ENCODE measurements at regions not wholly inside any gene's neighbourhood (a gene's known extent, or its start where the extent isn't known, plus 50 kb on each side); places are given as distances from the start of the nearest gene placed in this dataset.

DNA sequence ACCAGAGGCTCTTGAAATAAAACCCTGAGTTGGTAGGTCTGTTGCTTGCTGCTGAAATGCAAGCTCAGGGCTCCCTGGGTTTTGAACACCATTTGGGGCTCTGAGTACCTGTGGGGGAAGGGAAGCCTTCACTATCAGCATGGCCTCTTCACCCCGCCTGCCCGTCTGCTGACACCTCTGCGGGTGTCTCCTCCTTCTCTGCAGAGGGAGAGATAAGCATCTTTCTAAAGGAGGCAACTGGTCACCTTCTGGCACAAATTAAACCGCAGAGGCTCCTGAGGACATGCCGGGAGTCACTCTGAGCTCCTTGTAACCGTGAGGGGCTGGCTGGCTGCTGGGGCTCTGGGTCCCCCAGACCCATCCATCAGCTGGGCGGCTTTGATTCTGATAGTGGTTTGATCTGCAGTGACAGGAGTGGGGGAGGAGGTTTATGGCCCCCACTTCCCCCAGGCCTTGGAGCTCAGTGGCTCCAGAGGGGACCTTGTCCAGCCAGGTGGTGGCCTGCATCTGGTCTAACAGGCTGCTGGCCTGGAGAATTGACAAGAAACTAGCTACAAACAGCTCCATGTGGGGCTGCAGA, 123.5 kb downstream of the IRF8 start:
- no peak overlapping the region for H3K27ac ChIP-seq (replicated peaks)
- no peaks in the 10 kb centered on the region for H3K27me3 ChIP-seq (ENCODE audit: insufficient read depth, poor library complexity, severe bottlenecking)
- H3K4me3 ChIP-seq (replicated peaks; ENCODE audit: insufficient read depth, low read length), result no peak overlapping the region
- no peak for TF ChIP-seq GABPA (IDR thresholded peaks at IDR 0.05; ENCODE audit: low read depth)
- TF ChIP-seq SPI1 (IDR thresholded peaks at IDR 0.05; ENCODE audit: borderline replicate concordance, low read depth), result no peak
- TF ChIP-seq POLR2AphosphoS5 (IDR thresholded peaks at IDR 0.05; ENCODE audit: low read depth), result no peak
- TF ChIP-seq, protein P1, sequence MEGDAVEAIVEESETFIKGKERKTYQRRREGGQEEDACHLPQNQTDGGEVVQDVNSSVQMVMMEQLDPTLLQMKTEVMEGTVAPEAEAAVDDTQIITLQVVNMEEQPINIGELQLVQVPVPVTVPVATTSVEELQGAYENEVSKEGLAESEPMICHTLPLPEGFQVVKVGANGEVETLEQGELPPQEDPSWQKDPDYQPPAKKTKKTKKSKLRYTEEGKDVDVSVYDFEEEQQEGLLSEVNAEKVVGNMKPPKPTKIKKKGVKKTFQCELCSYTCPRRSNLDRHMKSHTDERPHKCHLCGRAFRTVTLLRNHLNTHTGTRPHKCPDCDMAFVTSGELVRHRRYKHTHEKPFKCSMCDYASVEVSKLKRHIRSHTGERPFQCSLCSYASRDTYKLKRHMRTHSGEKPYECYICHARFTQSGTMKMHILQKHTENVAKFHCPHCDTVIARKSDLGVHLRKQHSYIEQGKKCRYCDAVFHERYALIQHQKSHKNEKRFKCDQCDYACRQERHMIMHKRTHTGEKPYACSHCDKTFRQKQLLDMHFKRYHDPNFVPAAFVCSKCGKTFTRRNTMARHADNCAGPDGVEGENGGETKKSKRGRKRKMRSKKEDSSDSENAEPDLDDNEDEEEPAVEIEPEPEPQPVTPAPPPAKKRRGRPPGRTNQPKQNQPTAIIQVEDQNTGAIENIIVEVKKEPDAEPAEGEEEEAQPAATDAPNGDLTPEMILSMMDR (IDR thresholded peaks at IDR 0.05; ENCODE audit: insufficient read depth, low read length), result no peak
- TF ChIP-seq, protein P2, sequence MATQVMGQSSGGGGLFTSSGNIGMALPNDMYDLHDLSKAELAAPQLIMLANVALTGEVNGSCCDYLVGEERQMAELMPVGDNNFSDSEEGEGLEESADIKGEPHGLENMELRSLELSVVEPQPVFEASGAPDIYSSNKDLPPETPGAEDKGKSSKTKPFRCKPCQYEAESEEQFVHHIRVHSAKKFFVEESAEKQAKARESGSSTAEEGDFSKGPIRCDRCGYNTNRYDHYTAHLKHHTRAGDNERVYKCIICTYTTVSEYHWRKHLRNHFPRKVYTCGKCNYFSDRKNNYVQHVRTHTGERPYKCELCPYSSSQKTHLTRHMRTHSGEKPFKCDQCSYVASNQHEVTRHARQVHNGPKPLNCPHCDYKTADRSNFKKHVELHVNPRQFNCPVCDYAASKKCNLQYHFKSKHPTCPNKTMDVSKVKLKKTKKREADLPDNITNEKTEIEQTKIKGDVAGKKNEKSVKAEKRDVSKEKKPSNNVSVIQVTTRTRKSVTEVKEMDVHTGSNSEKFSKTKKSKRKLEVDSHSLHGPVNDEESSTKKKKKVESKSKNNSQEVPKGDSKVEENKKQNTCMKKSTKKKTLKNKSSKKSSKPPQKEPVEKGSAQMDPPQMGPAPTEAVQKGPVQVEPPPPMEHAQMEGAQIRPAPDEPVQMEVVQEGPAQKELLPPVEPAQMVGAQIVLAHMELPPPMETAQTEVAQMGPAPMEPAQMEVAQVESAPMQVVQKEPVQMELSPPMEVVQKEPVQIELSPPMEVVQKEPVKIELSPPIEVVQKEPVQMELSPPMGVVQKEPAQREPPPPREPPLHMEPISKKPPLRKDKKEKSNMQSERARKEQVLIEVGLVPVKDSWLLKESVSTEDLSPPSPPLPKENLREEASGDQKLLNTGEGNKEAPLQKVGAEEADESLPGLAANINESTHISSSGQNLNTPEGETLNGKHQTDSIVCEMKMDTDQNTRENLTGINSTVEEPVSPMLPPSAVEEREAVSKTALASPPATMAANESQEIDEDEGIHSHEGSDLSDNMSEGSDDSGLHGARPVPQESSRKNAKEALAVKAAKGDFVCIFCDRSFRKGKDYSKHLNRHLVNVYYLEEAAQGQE (IDR thresholded peaks at IDR 0.05; ENCODE audit: insufficient replicate concordance, low read depth), result no peak
- no peak for DNase-seq (ENCODE audit: low read depth in 1 of 2, low spot score in 1 of 2)

- no peaks in the 10 kb centered on the region for H3K27me3 ChIP-seq (ENCODE audit: insufficient read depth, poor library complexity, severe bottlenecking)
- DNase-seq (ENCODE audit: low read depth in 1 of 2, low spot score in 1 of 2), result no peak
- H3K27ac ChIP-seq (replicated peaks), result no peak overlapping the region
- TF ChIP-seq SPI1 (IDR thresholded peaks at IDR 0.05; ENCODE audit: borderline replicate concordance, low read depth) (no peak), GABPA (IDR thresholded peaks at IDR 0.05; ENCODE audit: low read depth) (no peak), POLR2AphosphoS5 (IDR thresholded peaks at IDR 0.05; ENCODE audit: low read depth) (no peak)
- TF ChIP-seq, protein P2 (IDR thresholded peaks at IDR 0.05; ENCODE audit: insufficient replicate concordance, low read depth), result no peak
- TF ChIP-seq, protein P1 (IDR thresholded peaks at IDR 0.05; ENCODE audit: insufficient read depth, low read length), result no peak
- no peak overlapping the region for H3K4me3 ChIP-seq (replicated peaks; ENCODE audit: insufficient read depth, low read length)
Measured at GRCh38 chr16:86024210-86024609, 125.2 kb downstream of the IRF8 start.

- TF ChIP-seq GABPA (IDR thresholded peaks at IDR 0.05; ENCODE audit: low read depth), result no peak
- no peak for TF ChIP-seq SPI1 (IDR thresholded peaks at IDR 0.05; ENCODE audit: borderline replicate concordance, low read depth)
- TF ChIP-seq, protein P2 (IDR thresholded peaks at IDR 0.05; ENCODE audit: insufficient replicate concordance, low read depth), result no peak
- TF ChIP-seq POLR2AphosphoS5 (IDR thresholded peaks at IDR 0.05; ENCODE audit: low read depth), result no peak
- TF ChIP-seq, protein P1 (IDR thresholded peaks at IDR 0.05; ENCODE audit: insufficient read depth, low read length), result no peak
- H3K4me3 ChIP-seq (replicated peaks; ENCODE audit: insufficient read depth, low read length), result no peak overlapping the region
- no peak overlapping the region for H3K27ac ChIP-seq (replicated peaks)
- no peaks in the 10 kb centered on the region for H3K27me3 ChIP-seq (ENCODE audit: insufficient read depth, poor library complexity, severe bottlenecking)
- DNase-seq (ENCODE audit: low read depth in 1 of 2, low spot score in 1 of 2), result no peak
Measured at GRCh38 chr16:86025706-86026105, 126.7 kb downstream of the IRF8 start.

Measured in HL-60 (cell line).